Osteoblast (primary cell): ENCODE measurements at regions not wholly inside any gene's neighbourhood (a gene's known extent, or its start where the extent isn't known, plus 50 kb on each side); places are given as distances from the start of the nearest gene placed in this dataset.
"Not testable (repeated sequence)": the region's sequence is repeated elsewhere in the genome, so short reads cannot be mapped to it uniquely, and the experiment has no call there.

ENCODE experiments used
- DNase-seq: peaks from one replicate; pipeline ENCODE4 v3.0.0; 2011; ENCODE audit warnings: low spot score, mixed read lengths; ENCODE audit not compliant: insufficient read length; ENCODE audit errors: missing footprints
- H2AFZ ChIP-seq: 2 replicates; pipeline ENCODE4 v1.6.0; 2011; ENCODE audit warnings: mild to moderate bottlenecking, low read length
- H3K27ac ChIP-seq: 2 replicates; pipeline ENCODE4 v1.5.1; 2011; ENCODE audit warnings: mild to moderate bottlenecking, low read depth, low read length, moderate library complexity
- H3K27me3 ChIP-seq: 2 replicates; pipeline ENCODE4 v1.6.0; 2012; ENCODE audit warnings: mild to moderate bottlenecking, control low read depth, inconsistent platforms, low read length, moderate library complexity; ENCODE audit not compliant: insufficient read depth
- H3K36me3 ChIP-seq: 2 replicates; pipeline ENCODE4 v1.5.1; 2011; ENCODE audit warnings: mild to moderate bottlenecking, low read length, control low read depth, moderate library complexity; ENCODE audit not compliant: insufficient read depth
- H3K4me1 ChIP-seq: 2 replicates; pipeline ENCODE4 v1.5.1; 2011; ENCODE audit warnings: mild to moderate bottlenecking, low read length, control low read depth, moderate library complexity; ENCODE audit not compliant: insufficient read depth
- H3K4me2 ChIP-seq: 2 replicates; pipeline ENCODE4 v1.6.0; 2011; ENCODE audit warnings: mild to moderate bottlenecking, low read length; ENCODE audit not compliant: insufficient read depth
- H3K4me3 ChIP-seq: fragments of 200-600 bp; sonication (generic); 3 replicates; pipeline ENCODE4 v1.5.1; 2012; ENCODE audit warnings: mild to moderate bottlenecking, low read length, inconsistent platforms; ENCODE audit not compliant: insufficient read depth
- H3K79me2 ChIP-seq: 2 replicates; pipeline ENCODE4 v1.6.0; 2012; ENCODE audit warnings: mild to moderate bottlenecking, low read length, control low read depth, inconsistent platforms; ENCODE audit not compliant: insufficient read depth
- H3K9me3 ChIP-seq: 2 replicates; pipeline ENCODE4 v1.5.1; 2011; ENCODE audit warnings: low read depth, low read length, control low read depth
- H4K20me1 ChIP-seq: 2 replicates; pipeline ENCODE4 v1.6.0; 2012; ENCODE audit warnings: mild to moderate bottlenecking, low read length, control low read depth; ENCODE audit not compliant: insufficient read depth
- TF ChIP-seq, protein P1 (sequence below): IDR thresholded peaks from 2 replicates; pipeline ENCODE4 v1.5.1; 2011; ENCODE audit warnings: mild to moderate bottlenecking, low read depth, low read length, moderate library complexity; ENCODE audit errors: extremely low read depth

DNA sequence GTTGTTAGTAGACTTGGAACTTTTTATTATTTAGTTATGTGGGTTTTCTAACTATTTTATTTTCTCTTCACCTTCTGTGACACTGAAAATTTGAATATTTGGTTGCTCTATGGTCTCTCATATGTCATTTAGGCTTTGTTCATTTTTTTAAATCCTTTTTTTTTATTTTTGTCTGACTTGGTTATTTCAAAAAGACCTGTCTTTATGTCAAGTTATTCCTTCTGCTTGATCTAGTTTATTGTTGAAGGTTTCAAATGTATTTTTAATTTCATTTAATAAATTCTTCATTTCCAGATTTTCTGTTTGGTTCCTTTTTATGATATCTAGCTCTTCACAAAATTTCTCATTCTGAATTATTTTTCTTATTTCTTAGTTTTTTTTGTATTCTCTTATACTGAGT lies 160.6 kb upstream of the ATP5MC3 start:
- no peak for DNase-seq
- H2AFZ ChIP-seq, result no peak overlapping the region
- no peaks in the 10 kb centered on the region for H3K9me3 ChIP-seq
- no peaks in the 10 kb centered on the region for H4K20me1 ChIP-seq
- TF ChIP-seq, protein P1, sequence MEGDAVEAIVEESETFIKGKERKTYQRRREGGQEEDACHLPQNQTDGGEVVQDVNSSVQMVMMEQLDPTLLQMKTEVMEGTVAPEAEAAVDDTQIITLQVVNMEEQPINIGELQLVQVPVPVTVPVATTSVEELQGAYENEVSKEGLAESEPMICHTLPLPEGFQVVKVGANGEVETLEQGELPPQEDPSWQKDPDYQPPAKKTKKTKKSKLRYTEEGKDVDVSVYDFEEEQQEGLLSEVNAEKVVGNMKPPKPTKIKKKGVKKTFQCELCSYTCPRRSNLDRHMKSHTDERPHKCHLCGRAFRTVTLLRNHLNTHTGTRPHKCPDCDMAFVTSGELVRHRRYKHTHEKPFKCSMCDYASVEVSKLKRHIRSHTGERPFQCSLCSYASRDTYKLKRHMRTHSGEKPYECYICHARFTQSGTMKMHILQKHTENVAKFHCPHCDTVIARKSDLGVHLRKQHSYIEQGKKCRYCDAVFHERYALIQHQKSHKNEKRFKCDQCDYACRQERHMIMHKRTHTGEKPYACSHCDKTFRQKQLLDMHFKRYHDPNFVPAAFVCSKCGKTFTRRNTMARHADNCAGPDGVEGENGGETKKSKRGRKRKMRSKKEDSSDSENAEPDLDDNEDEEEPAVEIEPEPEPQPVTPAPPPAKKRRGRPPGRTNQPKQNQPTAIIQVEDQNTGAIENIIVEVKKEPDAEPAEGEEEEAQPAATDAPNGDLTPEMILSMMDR, result no peak
- no peak overlapping the region for H3K27ac ChIP-seq
- H3K4me1 ChIP-seq, result no peaks in the 10 kb centered on the region
- H3K79me2 ChIP-seq, result no peaks in the 10 kb centered on the region
- no peaks in the 10 kb centered on the region for H3K36me3 ChIP-seq
- no peak overlapping the region for H3K4me2 ChIP-seq
- H3K27me3 ChIP-seq, result no peaks in the 10 kb centered on the region
- no peak overlapping the region for H3K4me3 ChIP-seq

DNA sequence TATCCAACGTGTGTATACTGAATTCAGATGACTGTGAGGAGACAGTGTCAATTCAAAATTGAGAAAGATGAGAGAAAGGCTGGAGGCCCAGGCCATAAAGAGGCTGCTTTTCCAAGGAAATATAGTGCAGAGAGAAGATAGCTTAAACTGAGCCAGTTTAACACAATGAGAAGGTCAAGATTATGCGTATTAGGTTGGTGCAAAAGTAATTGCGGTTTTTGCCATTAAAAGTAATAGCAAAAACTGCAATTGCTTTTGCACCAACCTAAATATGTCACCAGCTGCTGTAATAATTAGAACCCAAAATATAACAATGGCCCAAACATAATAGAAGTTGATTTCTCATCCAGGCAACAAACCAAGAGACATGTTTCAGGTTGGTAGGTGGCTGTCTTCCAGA lies 148.7 kb upstream of the ATP5MC3 start:
- no peak for DNase-seq
- H2AFZ ChIP-seq, result no peak overlapping the region
- H3K9me3 ChIP-seq, result no peaks in the 10 kb centered on the region
- H3K4me1 ChIP-seq, result no peaks in the 10 kb centered on the region
- H3K27me3 ChIP-seq, result no peaks in the 10 kb centered on the region
- H3K36me3 ChIP-seq, result no peaks in the 10 kb centered on the region
- no peak overlapping the region for H3K4me3 ChIP-seq
- H4K20me1 ChIP-seq, result no peaks in the 10 kb centered on the region
- H3K4me2 ChIP-seq, result no peak overlapping the region
- TF ChIP-seq, protein P1, result no peak
- no peak overlapping the region for H3K27ac ChIP-seq
- H3K79me2 ChIP-seq, result no peaks in the 10 kb centered on the region

DNA sequence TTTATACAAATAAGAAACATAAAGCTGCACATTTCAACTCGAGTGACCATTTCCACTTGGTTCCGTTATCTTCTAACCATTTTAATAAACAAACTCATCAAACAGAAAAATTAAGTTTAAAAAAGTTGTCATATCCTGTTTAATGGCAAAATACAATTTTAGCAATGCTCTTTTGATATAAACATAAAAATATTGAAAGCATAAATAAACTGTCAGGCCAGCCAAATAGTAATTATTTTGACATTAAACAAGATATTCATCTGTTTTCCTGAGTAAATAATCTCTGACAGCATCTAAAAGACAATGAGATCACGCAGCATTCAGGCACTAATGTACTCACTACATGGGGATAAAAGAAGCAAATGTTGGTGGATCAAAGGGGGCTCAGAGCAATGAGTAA lies 145.3 kb upstream of the ATP5MC3 start:
- Histone ChIP-seq H3K36me3 (no peaks in the 10 kb centered on the region), H3K4me1 (no peaks in the 10 kb centered on the region), H3K4me3 (no peak overlapping the region), H3K79me2 (no peaks in the 10 kb centered on the region), H4K20me1 (no peaks in the 10 kb centered on the region), H3K27ac (no peak overlapping the region), H3K4me2 (no peak overlapping the region), H3K9me3 (no peaks in the 10 kb centered on the region), H2AFZ (no peak overlapping the region), H3K27me3 (no peaks in the 10 kb centered on the region)
- TF ChIP-seq, protein P1, result no peak
- no peak for DNase-seq

DNA sequence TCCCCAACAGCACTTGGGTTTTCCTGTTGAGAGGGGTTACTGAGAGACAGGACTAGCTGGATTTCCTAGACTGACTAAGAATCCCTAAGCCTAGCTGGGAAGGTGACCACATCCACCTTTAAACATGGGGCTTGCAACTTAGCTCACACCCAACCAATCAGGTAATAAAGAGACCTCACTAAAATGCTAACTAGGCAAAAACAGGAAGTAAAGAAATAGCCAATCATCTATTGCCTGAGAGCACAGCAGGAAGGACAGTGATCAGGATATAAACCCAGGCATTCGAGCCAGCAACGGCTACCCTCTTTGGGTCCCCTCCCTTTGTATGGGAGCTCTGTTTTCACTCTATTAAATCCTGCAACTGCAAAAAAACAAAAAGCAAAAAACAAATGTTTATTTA lies 144.7 kb upstream of the ATP5MC3 start:
- H3K79me2 ChIP-seq, H3K4me3 ChIP-seq, H3K4me1 ChIP-seq, H3K9me3 ChIP-seq, H3K36me3 ChIP-seq, H3K4me2 ChIP-seq, H3K27me3 ChIP-seq, H3K27ac ChIP-seq, DNase-seq, H2AFZ ChIP-seq, H4K20me1 ChIP-seq: not testable (repeated sequence)

DNA sequence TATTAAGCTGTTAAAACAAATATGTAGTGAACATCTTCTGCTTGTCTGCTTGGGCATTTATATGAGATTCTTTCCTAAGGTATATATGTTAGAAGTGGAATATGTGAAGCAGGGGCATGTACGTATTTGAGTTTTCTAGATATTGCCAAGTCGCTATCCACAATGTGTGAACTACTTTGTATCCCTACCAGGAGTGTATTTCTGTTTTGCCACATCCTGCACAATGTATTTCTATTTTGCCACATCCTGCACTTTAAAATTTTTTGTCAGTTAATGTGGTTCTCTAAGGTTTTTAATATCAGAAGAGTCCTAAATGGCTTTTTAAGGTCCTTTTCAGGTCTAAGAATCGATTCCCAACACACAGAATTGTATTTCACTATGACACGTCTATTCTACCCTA lies 141.7 kb upstream of the ATP5MC3 start:
- no peaks in the 10 kb centered on the region for H4K20me1 ChIP-seq
- H3K9me3 ChIP-seq, result no peaks in the 10 kb centered on the region
- no peaks in the 10 kb centered on the region for H3K36me3 ChIP-seq
- H3K4me1 ChIP-seq, result no peaks in the 10 kb centered on the region
- H3K27ac ChIP-seq, result no peak overlapping the region
- TF ChIP-seq, protein P1, result no peak
- no peak overlapping the region for H3K4me2 ChIP-seq
- DNase-seq, result no peak
- H3K79me2 ChIP-seq, result no peaks in the 10 kb centered on the region
- H3K4me3 ChIP-seq, result no peak overlapping the region
- no peaks in the 10 kb centered on the region for H3K27me3 ChIP-seq
- no peak overlapping the region for H2AFZ ChIP-seq
